T1000 (cell line): ENCODE measurements at regions not wholly inside any gene's neighbourhood (a gene's known extent, or its start where the extent isn't known, plus 50 kb on each side); places are given as distances from the start of the nearest gene placed in this dataset.
"Not testable (repeated sequence)": the region's sequence is repeated elsewhere in the genome, so short reads cannot be mapped to it uniquely, and the experiment has no call there.

Experiments used
- DNase-seq: peaks from one replicate; lab custom pipeline; 2025; ENCODE audit warnings: mixed read lengths; lab: John Stamatoyannopoulos, UW

DNA sequence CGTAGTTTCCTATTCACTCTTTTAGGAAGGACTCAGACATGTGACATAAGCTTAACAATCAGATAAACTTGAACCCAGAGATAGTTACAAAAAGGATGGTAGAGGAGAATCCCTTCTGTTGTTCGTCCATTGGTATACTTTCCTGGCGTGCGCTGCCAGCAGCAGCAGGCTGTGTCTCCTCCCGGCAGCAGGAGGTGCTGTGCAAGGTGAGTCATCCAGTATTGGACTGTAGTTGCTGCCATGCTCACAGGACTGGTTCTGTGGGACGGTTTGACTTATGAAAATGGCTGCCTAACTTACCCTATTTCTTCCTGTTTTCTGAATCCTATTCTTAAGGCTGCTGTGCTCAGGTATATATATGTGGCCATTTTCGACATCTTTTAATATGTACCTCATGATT lies 253.4 kb upstream of the LRRC3B start:
- no peak for DNase-seq

DNA sequence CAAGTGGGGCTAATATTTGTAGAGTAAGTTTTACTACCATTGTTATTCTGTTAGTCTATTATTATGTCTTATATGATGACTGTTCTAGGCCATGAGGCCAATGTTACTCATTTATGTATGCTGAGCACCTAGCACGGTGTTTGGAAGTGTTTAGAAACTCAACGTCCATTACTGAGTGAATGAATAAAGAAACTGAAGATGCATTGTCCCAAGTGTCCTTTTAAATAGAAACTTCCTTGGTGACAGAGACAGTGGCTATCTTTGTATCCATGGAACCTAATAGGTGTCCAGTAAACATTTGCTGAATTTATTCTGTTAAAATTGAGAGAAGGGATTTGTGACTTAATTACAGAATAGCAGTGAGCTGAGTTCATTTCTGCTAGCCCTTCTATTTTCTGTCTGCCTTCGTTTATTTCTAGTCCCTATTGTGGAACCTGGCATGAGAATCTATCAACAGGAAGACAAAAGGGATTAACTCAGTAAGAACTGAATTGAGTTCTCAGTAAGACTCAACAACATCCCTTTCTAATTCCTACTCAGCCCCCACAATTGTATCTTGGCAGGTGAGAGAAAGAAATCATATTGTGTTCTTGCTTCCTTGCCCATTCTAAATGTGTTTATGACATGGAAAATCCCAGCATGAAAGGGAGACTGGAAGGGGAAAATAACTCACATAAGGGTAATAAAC lies 246.6 kb upstream of the LRRC3B start:
- DNase-seq: no peak

DNA sequence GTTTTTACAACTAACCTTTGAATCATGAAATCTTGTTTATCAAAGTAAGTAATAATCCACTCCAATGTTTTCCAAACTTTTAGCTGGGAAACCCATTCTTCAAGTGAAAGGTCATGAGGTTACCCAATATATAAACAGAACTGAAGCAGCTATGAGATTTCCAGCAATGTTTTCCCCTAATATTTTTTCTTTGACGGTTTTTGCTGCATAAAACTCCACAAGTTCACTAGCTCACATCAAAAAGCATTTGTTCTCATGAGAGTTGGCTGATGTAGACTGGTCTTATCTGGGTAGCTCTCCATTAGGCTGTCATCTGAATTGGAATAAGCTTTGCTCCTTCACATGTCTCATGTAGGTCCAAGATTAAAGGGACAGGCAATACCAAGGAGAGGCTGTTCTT lies 241.2 kb upstream of the LRRC3B start:
- no peak for DNase-seq

DNA sequence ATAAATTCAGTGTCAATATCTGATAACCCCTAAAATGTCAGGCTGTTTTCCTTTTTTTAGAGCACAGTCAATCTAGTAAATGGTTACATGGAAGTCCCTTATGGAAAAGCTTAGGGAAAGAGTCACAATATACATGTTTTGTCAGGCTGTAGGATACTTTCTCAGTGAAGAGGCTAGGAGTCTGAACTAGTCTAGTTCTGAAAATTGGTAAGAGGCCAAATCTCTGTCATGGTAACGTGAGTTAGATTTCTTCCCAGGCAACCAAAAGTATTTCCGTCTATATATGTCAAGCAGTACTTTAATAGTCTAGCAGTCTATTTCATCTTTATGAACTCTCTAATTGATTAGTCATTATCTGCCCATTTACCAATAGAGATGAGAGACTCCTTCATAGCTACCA lies 215.9 kb upstream of the LRRC3B start:
- DNase-seq: no peak

DNA sequence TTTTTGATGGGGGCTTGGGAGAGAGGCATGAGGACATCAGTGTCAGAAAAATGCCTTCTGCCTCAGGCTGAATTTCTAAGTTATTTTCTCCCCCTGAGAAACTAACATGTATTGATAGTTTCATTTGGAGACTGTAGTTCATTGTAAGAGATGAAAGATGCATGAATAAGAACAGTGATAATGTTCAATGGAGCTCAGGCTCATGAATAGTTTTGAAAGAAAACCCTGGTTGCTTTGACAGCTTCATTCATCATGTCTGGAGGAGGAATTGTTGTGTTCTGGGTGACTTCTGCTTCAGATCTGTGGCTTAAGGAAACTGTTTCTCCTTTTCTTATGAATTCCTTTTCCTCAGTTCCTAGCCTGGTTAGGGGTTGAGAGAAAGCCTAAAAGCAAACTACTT lies 204.0 kb upstream of the LRRC3B start:
- DNase-seq: no peak

DNA sequence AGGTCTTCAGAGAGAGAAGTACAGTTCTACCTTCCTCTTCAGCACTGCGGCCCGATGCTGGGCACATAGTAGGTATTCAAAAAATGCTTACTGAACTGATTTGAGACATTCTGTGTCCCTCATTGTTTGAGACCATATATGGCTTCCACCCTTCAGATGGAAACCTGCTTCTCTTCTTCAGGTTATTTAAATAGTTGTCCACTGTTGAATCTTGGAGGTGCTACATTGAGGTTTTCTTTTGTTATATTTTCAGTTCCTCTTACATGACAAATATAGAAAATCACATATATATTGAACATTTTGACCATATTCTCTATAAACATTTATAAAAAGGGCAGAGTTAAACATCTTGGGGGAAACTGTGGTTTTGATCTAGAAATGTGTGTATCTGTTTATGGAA lies 200.2 kb upstream of the LRRC3B start:
- no peak for DNase-seq

DNA sequence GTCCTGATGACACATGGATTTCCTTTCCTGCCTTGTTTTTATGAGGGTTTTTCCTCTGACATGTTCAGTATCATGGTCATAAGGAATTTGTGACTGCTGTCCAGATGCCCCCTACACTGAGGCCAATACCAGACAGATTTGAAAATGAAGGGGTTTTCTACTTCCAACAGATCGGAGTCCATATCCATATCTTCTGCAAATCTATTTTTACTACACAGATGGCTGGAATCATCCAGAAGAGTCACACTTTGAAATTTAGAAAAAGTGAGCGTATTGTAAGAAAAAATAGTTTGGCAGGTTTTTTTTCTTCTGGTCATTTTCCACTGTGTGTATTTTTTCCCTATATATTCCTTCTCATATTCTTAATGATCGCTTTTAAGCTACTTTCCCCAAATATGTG lies 197.5 kb upstream of the LRRC3B start:
- no peak for DNase-seq

DNA sequence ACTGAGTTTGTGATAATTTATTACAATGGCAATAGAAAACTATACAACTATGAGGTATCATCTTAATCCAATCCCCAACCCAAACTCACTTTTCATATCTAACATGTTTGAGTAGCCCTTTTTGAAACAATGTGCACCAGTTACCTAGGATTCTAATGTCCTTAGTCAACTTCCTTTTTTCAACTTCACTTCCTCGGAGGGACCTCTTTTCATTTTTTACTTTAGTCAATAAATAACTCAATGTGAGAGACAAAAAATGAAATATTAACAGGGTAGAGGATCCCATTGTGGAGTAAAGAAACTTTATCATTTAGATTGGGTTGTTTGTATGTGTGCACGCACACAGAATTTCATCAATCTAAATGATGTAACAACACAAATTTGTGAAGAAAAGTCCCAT lies 193.6 kb upstream of the LRRC3B start:
- DNase-seq: no peak

DNA sequence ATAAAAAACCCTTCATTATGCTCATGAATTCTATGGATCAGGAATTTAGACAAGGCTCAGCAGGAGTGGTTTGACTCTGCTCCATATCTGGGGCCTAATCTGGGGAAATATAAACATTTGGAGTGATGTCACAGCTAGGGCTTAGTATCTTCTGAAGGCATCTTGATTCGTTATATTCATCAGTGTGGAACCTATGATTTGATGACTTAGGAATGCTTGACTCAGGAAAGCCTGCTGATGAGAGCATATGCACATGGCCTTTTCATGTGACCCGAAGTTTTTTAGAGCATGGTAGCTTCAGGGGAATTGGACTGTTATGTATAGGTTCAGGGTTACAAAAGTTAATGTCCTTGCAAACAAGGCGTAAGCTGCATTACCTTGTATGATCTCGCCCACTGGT lies 184.9 kb upstream of the LRRC3B start:
- peak; percentile 51 for DNase-seq

DNA sequence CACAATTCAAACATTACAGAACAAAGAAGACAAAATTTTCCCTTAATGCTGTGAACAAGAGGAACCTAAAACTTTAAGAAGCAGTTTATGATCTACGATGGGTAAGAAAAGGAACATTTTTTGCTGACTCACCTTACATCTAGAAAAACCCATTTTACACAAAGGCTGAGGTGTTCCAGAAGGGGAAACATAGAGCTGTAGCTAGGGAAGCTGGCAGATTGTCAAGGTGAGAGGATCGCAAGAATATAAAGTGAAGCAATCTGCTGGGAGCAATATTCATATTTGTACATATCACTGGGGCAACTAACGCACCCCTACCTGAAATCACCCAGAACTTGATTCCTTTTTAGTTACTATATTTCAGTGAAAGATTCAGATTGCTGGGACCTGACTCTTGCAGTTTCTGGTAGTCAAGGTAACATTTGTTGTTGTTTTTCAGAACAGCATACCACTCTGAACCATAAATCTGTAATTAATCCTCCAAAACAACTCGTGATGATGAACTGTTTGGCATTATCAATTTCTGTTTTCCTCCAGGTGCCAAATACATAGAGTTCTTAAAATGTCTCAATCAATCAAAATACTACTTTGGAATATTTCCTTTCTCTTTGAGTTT lies 184.1 kb upstream of the LRRC3B start:
- DNase-seq: no peak

DNA sequence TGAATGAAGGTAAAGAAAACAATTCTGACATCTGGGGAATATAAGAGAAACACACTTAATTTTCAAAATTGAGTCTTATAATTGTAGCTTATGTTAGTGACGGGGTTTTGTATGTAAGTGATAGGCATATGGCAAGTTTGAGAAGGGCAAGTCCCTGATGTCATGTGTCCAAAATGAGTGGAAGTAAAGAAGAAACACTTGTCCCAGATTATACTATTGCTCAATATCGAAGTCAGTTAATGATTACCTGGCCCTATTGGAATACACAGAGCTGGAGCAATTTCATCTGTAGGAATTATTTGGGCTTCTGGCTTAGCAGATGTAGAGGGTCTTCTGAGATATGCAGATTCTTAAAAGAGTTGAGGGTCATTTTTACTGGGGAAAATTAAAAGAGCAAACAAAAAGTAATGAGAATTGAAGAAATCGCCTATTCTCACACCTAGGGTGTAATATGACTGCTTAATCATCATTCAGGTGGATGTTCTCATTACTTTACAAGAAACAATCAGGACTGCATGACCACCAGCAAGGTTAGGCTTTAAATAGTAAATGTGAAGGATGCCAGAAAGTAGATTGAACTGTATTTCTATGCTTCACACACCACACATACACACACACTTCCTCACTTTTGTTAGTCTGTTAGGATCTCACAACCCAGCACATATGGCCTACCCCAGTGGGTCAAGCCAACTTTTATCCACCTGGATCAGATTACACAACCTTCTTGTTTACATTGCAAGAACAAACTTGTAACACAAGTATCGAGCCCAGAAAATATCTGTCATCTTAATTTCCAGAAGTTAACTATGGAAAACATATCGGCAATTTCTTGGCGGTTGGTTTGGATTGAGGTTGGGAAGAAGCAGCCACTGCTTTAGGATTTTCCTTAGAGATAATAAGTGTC lies 183.3 kb upstream of the LRRC3B start:
- DNase-seq: no peak

DNA sequence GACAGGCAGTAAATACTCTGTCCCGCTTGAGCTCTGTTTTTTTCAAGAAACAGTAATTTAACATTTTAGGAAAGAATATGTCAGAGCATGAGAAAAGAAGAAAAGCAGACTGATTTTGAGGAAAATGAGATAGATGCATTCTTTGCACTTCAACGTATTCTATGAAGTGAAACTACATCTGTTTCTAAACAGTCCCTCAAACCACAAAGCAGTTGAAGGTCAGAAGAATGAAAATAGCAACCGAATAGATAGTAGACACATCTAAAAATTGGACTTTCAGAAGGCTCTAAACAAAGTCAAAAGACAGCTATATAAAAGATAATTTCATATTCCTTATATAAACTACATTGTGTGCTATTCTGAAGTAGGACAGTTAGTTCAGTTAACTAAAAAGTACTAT lies 172.6 kb upstream of the LRRC3B start:
- no peak for DNase-seq

DNA sequence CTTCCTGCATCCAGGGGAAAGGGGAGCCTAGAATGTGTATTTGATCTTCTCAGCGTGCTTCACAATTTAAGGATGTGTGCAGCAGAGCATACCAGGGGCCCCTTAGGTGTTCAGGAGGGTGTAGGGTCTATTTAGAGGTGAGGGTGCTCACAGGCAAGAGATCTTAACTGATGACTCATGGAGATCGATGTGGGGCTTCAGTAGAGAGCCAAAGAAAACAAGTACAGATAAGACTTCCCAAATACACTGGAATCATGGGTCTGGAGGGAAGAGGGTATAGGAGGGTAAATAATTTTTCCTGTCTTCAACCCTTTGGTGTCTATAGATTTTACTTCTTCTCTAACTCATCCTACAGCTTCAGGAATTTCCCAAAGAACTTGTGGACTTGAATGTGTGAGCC lies 170.2 kb upstream of the LRRC3B start:
- DNase-seq: no peak

DNA sequence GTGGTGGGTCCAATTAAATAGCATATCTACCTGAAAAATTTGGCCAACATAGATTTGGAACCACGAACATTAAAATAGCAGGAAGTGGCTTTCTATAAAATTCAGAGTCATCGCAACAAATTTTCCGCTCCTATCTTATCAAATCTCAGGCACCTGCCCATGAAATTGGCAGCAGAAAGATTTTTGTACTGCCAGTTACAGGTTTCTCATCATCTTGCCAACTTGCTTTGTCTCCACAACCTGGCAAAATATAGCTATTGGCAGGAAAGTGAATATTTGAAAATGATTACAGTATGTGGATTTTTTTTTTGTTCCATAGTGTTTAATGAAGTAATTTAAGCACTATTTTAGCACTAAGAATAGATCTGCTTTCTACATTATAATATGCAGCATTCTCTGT lies 161.6 kb upstream of the LRRC3B start:
- DNase-seq: no peak

DNA sequence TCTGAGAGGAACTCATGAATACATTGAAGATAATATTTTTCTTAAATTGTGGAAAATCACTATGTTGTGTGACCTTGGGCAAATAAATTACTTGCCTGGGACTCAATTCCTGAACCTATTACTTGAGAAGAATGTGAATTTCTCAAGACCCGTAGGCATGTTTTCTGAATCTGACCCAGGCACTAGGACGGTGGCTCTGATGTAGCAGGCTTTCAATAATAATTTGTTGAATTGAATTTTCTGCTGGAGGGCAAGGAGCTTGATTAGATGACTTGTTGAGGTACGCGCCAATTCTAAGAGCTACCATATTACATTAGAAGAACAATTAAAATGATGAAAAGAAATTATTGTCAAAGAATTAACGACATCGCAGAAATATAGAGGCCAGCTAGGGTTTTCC lies 150.2 kb upstream of the LRRC3B start:
- no peak for DNase-seq

DNA sequence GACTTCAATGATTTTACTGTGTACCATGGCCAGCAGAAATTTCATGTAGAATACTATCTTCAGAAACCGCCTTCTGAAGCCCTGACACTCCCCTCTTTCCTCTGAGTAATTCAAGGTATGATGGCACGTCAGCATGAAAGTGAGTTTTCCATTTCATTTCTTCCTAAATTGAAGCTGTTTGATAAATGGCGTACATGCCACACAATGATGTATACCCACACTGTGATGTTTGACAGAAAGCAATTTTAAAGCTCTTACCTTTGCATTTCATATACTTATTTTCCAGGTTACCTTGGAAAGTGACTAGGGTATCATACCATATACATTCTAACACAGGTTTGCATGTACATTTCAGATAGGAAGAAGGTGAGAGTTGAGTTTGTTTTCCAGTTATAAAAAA lies 147.9 kb upstream of the LRRC3B start:
- no peak for DNase-seq

DNA sequence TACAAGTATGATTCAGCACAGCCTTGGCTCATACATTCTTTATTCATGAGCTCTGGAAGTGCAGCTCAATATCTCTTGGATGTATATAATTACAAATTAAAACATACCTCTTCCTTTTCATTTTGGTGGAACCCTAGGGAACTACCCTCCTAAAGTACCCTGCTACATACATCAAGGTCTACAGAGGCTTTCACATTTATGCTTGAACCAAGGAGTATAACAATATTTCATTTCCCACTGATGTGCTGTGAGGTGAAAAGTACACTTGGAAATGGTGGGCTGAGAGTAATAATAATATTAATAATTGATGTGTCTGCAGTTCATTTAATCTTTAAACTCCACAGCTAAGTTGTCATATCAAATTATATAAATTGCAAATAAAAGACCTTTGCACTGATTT lies 142.2 kb upstream of the LRRC3B start:
- DNase-seq: no peak

DNA sequence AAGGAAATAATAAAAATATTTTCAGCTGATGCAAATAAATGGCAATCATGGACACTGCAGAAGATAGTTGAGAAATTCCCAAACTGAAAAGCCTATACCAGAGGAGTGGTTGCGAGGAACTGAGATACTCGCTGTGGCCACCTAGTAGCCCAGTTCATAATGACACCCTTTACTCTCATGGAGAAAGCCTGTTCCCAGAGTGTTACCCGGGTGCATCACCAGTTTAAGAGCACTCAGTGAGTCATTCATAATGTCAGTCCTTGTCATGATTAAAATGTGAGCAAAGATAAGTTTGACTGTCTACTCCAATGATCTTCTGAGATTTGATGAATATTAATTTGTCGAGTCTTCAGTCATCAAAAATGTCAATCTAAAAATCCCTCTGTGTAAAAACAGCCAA lies 138.4 kb upstream of the LRRC3B start:
- DNase-seq: no peak

DNA sequence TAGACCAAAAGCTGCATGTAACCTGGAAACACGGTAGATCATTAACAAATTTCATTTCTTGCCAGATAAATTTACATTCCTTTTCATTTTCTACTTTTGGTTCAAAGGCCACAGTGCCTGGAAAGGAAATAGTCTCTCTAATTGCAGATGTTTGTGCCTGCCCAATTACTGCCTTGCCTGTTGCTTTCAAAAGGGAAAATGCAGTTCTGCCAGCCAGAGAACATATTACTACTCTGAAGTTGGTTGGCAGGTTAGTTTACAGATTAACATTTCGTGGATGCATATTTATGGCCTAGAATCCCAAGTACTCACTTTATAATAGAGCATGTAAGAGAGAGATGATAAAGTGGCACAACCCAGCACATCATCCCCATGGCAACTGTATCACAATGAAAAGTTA lies 124.3 kb upstream of the LRRC3B start:
- no peak for DNase-seq

DNA sequence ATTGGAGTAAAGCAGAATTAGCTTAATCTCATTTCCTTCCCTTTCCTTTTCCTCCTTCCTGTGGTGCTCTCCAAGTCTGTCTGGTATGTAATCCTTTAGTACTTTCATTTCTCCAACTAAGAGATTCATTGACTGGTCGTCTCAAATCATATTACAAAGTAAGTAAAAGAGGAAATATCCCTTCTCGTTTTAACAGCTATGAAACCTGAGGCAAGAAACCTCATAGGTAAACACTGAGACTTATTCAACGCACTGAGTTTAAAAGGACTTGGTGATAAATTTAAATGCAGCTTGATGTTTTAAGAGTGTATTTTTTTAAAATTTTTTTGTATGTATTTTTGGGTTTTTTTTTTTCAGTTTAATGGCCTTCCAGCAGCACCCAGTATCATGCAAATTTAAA lies 117.2 kb upstream of the LRRC3B start:
- no peak for DNase-seq

DNA sequence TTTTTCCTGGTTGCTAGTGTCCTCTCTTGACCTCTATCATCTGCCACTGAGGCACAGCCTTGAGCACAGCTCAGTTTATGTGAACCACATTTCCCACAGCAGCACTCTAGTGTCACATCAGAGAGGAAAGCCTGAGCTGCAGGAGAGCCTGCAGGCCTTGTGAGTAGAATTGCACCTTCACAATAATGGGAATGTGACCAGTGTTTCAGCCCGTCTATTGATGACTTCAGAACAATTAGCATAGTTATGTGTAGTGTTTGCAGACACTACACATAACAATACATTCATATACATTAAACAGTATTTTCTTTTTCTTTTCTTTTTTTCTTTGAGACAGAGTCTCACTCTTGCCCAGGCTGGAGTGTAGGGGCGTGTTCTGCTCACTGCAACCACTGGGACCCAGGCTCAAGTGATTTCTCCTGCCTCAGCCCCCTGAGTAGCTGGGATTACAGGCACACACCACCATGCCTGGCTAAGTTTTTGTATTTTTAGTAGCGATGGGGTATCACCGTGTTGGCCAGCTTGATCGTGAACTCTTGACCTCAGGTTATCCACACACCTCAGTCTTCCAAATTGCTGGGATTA lies 108.0 kb upstream of the LRRC3B start:
- DNase-seq: not testable (repeated sequence)

DNA sequence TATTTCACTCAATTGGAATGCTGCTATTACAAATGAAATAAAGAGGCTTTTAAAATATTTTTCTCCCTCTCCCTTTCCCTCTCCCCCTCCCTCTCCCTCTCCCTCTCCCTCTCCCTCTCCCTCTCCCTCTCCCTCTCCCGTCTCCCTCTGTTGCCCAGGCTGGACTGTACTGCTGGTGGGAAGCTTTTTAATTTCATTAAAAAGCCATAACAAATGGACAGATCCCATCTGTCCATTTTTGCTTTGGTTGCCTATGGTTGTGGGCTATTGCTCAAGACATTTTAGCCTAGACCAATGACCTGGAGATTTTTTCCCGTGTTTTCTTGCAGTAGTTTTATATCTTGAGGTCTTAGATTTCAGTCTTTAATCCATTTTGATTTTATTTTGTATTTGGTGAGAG lies 107.2 kb upstream of the LRRC3B start:
- DNase-seq: no peak

DNA sequence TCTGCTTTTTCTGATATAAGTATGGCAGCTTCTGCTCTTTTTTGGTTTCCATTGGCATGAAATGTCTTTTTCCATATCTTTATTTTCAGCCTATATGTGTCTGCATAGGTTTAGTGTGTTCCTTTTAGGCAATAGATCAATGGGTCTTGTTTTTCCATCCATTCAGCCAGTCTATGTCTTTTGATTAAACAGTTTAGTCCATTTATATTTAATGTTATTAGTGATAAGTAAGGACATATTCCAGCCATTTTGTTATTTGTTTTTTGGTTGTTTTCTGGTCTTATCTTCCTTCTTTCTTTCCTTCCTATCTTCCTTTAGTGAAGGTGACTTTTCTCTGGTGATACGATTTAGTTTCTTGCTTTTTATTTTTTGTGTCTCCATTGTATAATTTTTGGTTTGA lies 101.3 kb upstream of the LRRC3B start:
- DNase-seq: no peak
